WTC11 (cell line): ENCODE measurements at regions not wholly inside any gene's neighbourhood (a gene's known extent, or its start where the extent isn't known, plus 50 kb on each side); places are given as distances from the start of the nearest gene placed in this dataset.

Experiments
- ATAC-seq: fragments of 200-7000 bp; cut with Tn5 transposase; 2 replicates; pipeline ENCODE4 v1.10.0; 2021; ENCODE audit warnings: mild to moderate bottlenecking, moderate library complexity
- CTCF ChIA-PET: fragments of 300-600 bp; sonication (Branson Sonifier 250); formaldehyde crosslinking; loops from one replicate; lab custom pipeline; 2021; ENCODE audit warnings: antibody characterized with exemption; lab: Charles Lee
- POLR2A ChIA-PET: fragments of 350-600 bp; sonication (Branson Sonifier 250); formaldehyde crosslinking; loops from one replicate; lab custom pipeline; 2021; ENCODE audit warnings: antibody characterized with exemption; lab: Charles Lee
- DNase-seq: peaks from one replicate; pipeline ENCODE4 v3.0.0; 2021; ENCODE audit warnings: low spot score
- H3K27ac Mint-ChIP-seq: 2 replicates; pipeline ENCODE4 v1.8.0; 2021; ENCODE audit warnings: mixed read lengths
- H3K27me3 Mint-ChIP-seq: 2 replicates; pipeline ENCODE4 v1.8.0; 2021; ENCODE audit warnings: low read depth, mild to moderate bottlenecking, moderate library complexity, mixed read lengths
- H3K36me3 Mint-ChIP-seq: 2 replicates; pipeline ENCODE4 v1.8.0; 2021; ENCODE audit warnings: mixed read lengths
- H3K4me1 Mint-ChIP-seq: 2 replicates; pipeline ENCODE4 v1.8.0; 2022; ENCODE audit warnings: mixed read lengths
- H3K4me3 Mint-ChIP-seq: 2 replicates; pipeline ENCODE4 v1.8.0; 2021; ENCODE audit warnings: mild to moderate bottlenecking, moderate library complexity, mixed read lengths
- H3K9me3 Mint-ChIP-seq: 2 replicates; pipeline ENCODE4 v1.8.0; 2021; ENCODE audit warnings: mixed read lengths
- FOXK1 ChIP-seq: sonication (generic); formaldehyde crosslinking; IDR thresholded peaks from 2 replicates; pipeline ENCODE4 v1.8.0; 2022; ENCODE audit warnings: mild to moderate bottlenecking, moderate library complexity, missing genetic modification reagents
- FOXP1 ChIP-seq: sonication (generic); formaldehyde crosslinking; IDR thresholded peaks from 2 replicates; pipeline ENCODE4 v1.8.0; 2022; ENCODE audit warnings: missing genetic modification reagents, mild to moderate bottlenecking, moderate library complexity, borderline replicate concordance
- GRHL2 ChIP-seq: fragments of 250-450 bp; sonication (Bioruptor Pico); IDR thresholded peaks from 2 replicates; pipeline ENCODE4 v1.8.0; 2022; ENCODE audit warnings: mild to moderate bottlenecking, moderate library complexity; ENCODE audit not compliant: insufficient replicate concordance, severe bottlenecking
- IRF2 ChIP-seq: sonication (generic); formaldehyde crosslinking; IDR thresholded peaks from 2 replicates; pipeline ENCODE4 v1.8.0; 2022; ENCODE audit warnings: low read depth, missing genetic modification reagents, borderline replicate concordance
- NFYB ChIP-seq: sonication (generic); formaldehyde crosslinking; conservative IDR thresholded peaks from 2 replicates; pipeline ENCODE4 v1.8.0; 2022; ENCODE audit warnings: low read depth, missing genetic modification reagents
- PRRX2 ChIP-seq: fragments of 250-450 bp; sonication (Bioruptor Pico); IDR thresholded peaks from 2 replicates; pipeline ENCODE4 v1.8.0; 2021; ENCODE audit warnings: mild to moderate bottlenecking
- SMAD3 ChIP-seq: sonication (generic); formaldehyde crosslinking; IDR thresholded peaks from 2 replicates; pipeline ENCODE4 v1.8.0; 2022; ENCODE audit warnings: missing genetic modification reagents, mild to moderate bottlenecking, borderline replicate concordance
- ZNF317 ChIP-seq: sonication (generic); formaldehyde crosslinking; IDR thresholded peaks from 2 replicates; pipeline ENCODE4 v1.8.1; 2023; ENCODE audit warnings: low read depth, mild to moderate bottlenecking, moderate library complexity, missing genetic modification reagents, borderline replicate concordance
- ZNF396 ChIP-seq: fragments of 250-450 bp; sonication (Bioruptor Pico); IDR thresholded peaks from 2 replicates; pipeline ENCODE4 v1.8.0; 2021; ENCODE audit warnings: mild to moderate bottlenecking, moderate library complexity, borderline replicate concordance
- ZNF416 ChIP-seq: fragments of 250-450 bp; sonication (Bioruptor Pico); IDR thresholded peaks from 2 replicates; pipeline ENCODE4 v1.9.0; 2021; ENCODE audit warnings: mild to moderate bottlenecking, inconsistent platforms
- TF ChIP-seq, protein P1 (sequence below): fragments of 200-600 bp; IDR thresholded peaks from 2 replicates; pipeline ENCODE4 v1.8.0; 2022; ENCODE audit warnings: antibody characterized with exemption
- TF ChIP-seq, protein P2 (sequence below): sonication (generic); formaldehyde crosslinking; IDR thresholded peaks from 2 replicates; pipeline ENCODE4 v1.8.0; 2022; ENCODE audit warnings: mild to moderate bottlenecking, missing genetic modification reagents
- TF ChIP-seq, protein P3 (sequence below): sonication (generic); formaldehyde crosslinking; IDR thresholded peaks from 2 replicates; pipeline ENCODE4 v1.8.0; 2022; ENCODE audit warnings: mild to moderate bottlenecking, missing genetic modification reagents
- TF ChIP-seq, protein P4 (sequence below): fragments of 250-450 bp; sonication (Bioruptor Pico); IDR thresholded peaks from 2 replicates; pipeline ENCODE4 v1.9.0; 2021; ENCODE audit warnings: mild to moderate bottlenecking
- TF ChIP-seq, protein P5 (sequence below): sonication (generic); formaldehyde crosslinking; conservative IDR thresholded peaks from 2 replicates; pipeline ENCODE4 v1.8.1; 2022; ENCODE audit warnings: mild to moderate bottlenecking, missing genetic modification reagents
- TF ChIP-seq, protein P6 (sequence below): sonication (generic); formaldehyde crosslinking; IDR thresholded peaks from 2 replicates; pipeline ENCODE4 v1.8.0; 2023; ENCODE audit warnings: missing genetic modification reagents, mild to moderate bottlenecking, borderline replicate concordance
- TF ChIP-seq, protein P7 (sequence below): sonication (generic); formaldehyde crosslinking; IDR thresholded peaks from 2 replicates; pipeline ENCODE4 v1.8.0; 2022; ENCODE audit warnings: mild to moderate bottlenecking, missing genetic modification reagents
- TF ChIP-seq, protein P8 (sequence below): fragments of 250-450 bp; sonication (Bioruptor Pico); IDR thresholded peaks from 2 replicates; pipeline ENCODE4 v1.9.0; 2021; ENCODE audit warnings: mild to moderate bottlenecking, borderline replicate concordance

DNA sequence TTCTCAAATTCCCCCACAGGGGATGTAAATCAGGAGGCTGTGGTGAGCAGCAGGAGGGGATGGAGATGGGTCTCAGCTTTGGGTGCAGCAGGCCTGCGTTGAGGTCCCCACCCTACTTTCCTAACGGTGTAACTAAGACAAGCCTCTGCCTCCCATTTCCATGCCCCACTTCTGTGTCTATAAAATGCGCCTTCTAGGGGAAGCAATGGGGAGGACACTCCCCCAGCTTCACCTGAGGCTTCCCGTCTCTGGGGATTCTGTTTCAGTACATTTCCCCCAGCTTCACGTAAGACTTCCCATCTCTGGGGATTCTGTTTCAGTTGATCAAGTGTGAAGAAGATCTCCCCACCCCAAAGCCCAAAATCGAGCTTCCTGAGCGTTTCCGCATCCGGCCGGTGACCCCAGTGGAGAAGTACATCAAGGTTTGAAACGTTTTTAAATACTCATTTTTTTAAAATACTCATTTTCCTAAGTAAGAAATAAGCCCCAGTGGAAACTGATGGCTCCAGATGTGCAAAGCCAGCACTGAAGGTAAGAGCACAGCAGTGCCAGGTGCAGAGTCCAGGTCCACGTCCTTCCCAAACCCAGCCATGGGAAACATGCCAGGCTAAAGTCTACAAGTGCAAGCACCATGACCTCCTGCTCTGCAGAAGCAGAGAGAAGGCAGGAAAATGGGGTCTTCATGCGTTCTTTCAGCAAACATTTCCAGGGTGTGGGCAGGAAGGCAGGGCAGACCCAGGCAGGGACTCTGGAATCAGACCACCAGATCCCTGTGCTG lies 73.1 kb downstream of the ANKRD60 start:
- ATAC-seq (peak; percentile 66), DNase-seq (no peak)
- peaks cover 18% of the 10 kb centered on the region for H3K27me3 Mint-ChIP-seq
- no peak overlapping the region for H3K27ac Mint-ChIP-seq
- CTCF ChIA-PET, result interaction anchor here (0.8 to 2.4 kb wide), 6 partner anchors 14 to 533 kb away, joined by 3 to 8 read pairs (median 5); no protein-coding TSS in a partner anchor
- H3K9me3 Mint-ChIP-seq, result no peaks in the 10 kb centered on the region
- H3K36me3 Mint-ChIP-seq, result no peaks in the 10 kb centered on the region
- no peak for TF ChIP-seq SMAD3 (CRISPR knock-in tag)
- TF ChIP-seq, protein P1, sequence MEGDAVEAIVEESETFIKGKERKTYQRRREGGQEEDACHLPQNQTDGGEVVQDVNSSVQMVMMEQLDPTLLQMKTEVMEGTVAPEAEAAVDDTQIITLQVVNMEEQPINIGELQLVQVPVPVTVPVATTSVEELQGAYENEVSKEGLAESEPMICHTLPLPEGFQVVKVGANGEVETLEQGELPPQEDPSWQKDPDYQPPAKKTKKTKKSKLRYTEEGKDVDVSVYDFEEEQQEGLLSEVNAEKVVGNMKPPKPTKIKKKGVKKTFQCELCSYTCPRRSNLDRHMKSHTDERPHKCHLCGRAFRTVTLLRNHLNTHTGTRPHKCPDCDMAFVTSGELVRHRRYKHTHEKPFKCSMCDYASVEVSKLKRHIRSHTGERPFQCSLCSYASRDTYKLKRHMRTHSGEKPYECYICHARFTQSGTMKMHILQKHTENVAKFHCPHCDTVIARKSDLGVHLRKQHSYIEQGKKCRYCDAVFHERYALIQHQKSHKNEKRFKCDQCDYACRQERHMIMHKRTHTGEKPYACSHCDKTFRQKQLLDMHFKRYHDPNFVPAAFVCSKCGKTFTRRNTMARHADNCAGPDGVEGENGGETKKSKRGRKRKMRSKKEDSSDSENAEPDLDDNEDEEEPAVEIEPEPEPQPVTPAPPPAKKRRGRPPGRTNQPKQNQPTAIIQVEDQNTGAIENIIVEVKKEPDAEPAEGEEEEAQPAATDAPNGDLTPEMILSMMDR, result no peak
- TF ChIP-seq, protein P2, sequence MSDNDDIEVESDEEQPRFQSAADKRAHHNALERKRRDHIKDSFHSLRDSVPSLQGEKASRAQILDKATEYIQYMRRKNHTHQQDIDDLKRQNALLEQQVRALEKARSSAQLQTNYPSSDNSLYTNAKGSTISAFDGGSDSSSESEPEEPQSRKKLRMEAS, result no peak
- TF ChIP-seq, protein P3, sequence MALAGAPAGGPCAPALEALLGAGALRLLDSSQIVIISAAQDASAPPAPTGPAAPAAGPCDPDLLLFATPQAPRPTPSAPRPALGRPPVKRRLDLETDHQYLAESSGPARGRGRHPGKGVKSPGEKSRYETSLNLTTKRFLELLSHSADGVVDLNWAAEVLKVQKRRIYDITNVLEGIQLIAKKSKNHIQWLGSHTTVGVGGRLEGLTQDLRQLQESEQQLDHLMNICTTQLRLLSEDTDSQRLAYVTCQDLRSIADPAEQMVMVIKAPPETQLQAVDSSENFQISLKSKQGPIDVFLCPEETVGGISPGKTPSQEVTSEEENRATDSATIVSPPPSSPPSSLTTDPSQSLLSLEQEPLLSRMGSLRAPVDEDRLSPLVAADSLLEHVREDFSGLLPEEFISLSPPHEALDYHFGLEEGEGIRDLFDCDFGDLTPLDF (CRISPR knock-in tag), result no peak
- TF ChIP-seq GRHL2, result no peak
- TF ChIP-seq, protein P4, sequence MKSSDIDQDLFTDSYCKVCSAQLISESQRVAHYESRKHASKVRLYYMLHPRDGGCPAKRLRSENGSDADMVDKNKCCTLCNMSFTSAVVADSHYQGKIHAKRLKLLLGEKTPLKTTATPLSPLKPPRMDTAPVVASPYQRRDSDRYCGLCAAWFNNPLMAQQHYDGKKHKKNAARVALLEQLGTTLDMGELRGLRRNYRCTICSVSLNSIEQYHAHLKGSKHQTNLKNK (CRISPR knock-in tag), result no peak
- TF ChIP-seq, protein P5, sequence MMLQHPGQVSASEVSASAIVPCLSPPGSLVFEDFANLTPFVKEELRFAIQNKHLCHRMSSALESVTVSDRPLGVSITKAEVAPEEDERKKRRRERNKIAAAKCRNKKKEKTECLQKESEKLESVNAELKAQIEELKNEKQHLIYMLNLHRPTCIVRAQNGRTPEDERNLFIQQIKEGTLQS (CRISPR knock-in tag), result no peak
- TF ChIP-seq ZNF396 (CRISPR knock-in tag), result no peak
- TF ChIP-seq PRRX2 (CRISPR knock-in tag), result no peak
- TF ChIP-seq, protein P6, sequence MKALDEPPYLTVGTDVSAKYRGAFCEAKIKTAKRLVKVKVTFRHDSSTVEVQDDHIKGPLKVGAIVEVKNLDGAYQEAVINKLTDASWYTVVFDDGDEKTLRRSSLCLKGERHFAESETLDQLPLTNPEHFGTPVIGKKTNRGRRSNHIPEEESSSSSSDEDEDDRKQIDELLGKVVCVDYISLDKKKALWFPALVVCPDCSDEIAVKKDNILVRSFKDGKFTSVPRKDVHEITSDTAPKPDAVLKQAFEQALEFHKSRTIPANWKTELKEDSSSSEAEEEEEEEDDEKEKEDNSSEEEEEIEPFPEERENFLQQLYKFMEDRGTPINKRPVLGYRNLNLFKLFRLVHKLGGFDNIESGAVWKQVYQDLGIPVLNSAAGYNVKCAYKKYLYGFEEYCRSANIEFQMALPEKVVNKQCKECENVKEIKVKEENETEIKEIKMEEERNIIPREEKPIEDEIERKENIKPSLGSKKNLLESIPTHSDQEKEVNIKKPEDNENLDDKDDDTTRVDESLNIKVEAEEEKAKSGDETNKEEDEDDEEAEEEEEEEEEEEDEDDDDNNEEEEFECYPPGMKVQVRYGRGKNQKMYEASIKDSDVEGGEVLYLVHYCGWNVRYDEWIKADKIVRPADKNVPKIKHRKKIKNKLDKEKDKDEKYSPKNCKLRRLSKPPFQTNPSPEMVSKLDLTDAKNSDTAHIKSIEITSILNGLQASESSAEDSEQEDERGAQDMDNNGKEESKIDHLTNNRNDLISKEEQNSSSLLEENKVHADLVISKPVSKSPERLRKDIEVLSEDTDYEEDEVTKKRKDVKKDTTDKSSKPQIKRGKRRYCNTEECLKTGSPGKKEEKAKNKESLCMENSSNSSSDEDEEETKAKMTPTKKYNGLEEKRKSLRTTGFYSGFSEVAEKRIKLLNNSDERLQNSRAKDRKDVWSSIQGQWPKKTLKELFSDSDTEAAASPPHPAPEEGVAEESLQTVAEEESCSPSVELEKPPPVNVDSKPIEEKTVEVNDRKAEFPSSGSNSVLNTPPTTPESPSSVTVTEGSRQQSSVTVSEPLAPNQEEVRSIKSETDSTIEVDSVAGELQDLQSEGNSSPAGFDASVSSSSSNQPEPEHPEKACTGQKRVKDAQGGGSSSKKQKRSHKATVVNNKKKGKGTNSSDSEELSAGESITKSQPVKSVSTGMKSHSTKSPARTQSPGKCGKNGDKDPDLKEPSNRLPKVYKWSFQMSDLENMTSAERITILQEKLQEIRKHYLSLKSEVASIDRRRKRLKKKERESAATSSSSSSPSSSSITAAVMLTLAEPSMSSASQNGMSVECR (CRISPR knock-in tag), result no peak
- H3K4me3 Mint-ChIP-seq, result no peak overlapping the region
- POLR2A ChIA-PET, result no interaction called here
- peaks cover 7% of the 10 kb centered on the region for H3K4me1 Mint-ChIP-seq

DNA sequence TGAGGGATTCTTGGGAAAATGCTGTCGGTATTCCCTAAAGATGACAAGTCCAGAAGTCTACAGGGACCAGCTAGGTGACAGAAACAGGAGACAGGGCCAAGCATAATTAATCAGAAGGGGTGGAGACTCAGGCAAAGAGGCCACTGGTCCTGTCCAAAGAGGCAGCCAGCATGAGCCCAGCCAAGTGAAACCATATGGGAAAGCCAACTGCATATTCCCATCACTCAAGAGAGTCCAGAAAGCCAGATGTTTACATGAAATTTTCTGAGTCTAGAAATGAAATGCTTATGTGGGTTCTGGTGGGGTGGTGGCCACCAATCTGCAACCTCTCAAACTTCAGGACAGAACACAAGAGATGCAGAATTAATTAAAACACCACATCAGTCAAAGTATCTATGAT lies 74.3 kb downstream of the ANKRD60 start:
- no peak overlapping the region for H3K4me3 Mint-ChIP-seq
- no peaks in the 10 kb centered on the region for H3K9me3 Mint-ChIP-seq
- no peak for ATAC-seq
- H3K4me1 Mint-ChIP-seq, result peaks cover 11% of the 10 kb centered on the region
- ChIA-PET POLR2A (no interaction called here), CTCF (interaction anchor here (1.5 kb wide), 1 partner anchor 67 kb away, joined by 8 read pairs; no protein-coding TSS in a partner anchor)
- H3K36me3 Mint-ChIP-seq, result no peaks in the 10 kb centered on the region
- no peak overlapping the region for H3K27ac Mint-ChIP-seq
- DNase-seq, result no peak
- peaks cover 30% of the 10 kb centered on the region for H3K27me3 Mint-ChIP-seq
- TF ChIP-seq FOXK1 (CRISPR knock-in tag) (no peak), NFYB (CRISPR knock-in tag) (no peak), ZNF416 (CRISPR knock-in tag) (no peak), FOXP1 (CRISPR knock-in tag) (no peak), IRF2 (CRISPR knock-in tag) (no peak), ZNF317 (CRISPR knock-in tag) (no peak)
- TF ChIP-seq, protein P7, sequence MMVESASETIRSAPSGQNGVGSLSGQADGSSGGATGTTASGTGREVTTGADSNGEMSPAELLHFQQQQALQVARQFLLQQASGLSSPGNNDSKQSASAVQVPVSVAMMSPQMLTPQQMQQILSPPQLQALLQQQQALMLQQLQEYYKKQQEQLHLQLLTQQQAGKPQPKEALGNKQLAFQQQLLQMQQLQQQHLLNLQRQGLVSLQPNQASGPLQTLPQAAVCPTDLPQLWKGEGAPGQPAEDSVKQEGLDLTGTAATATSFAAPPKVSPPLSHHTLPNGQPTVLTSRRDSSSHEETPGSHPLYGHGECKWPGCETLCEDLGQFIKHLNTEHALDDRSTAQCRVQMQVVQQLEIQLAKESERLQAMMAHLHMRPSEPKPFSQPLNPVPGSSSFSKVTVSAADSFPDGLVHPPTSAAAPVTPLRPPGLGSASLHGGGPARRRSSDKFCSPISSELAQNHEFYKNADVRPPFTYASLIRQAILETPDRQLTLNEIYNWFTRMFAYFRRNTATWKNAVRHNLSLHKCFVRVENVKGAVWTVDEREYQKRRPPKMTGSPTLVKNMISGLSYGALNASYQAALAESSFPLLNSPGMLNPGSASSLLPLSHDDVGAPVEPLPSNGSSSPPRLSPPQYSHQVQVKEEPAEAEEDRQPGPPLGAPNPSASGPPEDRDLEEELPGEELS (CRISPR knock-in tag), result no peak
- TF ChIP-seq, protein P8, sequence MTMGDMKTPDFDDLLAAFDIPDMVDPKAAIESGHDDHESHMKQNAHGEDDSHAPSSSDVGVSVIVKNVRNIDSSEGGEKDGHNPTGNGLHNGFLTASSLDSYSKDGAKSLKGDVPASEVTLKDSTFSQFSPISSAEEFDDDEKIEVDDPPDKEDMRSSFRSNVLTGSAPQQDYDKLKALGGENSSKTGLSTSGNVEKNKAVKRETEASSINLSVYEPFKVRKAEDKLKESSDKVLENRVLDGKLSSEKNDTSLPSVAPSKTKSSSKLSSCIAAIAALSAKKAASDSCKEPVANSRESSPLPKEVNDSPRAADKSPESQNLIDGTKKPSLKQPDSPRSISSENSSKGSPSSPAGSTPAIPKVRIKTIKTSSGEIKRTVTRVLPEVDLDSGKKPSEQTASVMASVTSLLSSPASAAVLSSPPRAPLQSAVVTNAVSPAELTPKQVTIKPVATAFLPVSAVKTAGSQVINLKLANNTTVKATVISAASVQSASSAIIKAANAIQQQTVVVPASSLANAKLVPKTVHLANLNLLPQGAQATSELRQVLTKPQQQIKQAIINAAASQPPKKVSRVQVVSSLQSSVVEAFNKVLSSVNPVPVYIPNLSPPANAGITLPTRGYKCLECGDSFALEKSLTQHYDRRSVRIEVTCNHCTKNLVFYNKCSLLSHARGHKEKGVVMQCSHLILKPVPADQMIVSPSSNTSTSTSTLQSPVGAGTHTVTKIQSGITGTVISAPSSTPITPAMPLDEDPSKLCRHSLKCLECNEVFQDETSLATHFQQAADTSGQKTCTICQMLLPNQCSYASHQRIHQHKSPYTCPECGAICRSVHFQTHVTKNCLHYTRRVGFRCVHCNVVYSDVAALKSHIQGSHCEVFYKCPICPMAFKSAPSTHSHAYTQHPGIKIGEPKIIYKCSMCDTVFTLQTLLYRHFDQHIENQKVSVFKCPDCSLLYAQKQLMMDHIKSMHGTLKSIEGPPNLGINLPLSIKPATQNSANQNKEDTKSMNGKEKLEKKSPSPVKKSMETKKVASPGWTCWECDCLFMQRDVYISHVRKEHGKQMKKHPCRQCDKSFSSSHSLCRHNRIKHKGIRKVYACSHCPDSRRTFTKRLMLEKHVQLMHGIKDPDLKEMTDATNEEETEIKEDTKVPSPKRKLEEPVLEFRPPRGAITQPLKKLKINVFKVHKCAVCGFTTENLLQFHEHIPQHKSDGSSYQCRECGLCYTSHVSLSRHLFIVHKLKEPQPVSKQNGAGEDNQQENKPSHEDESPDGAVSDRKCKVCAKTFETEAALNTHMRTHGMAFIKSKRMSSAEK (CRISPR knock-in tag), result no peak
- TF ChIP-seq, protein P5 (CRISPR knock-in tag), result no peak
